Tibial nerve (tissue), 4 donors: ENCODE measurements at regions not wholly inside any gene's neighbourhood (a gene's known extent, or its start where the extent isn't known, plus 50 kb on each side); places are given as distances from the start of the nearest gene placed in this dataset.

Source experiments
- DNase-seq, 2 donors: peaks; one replicate each; pipeline ENCODE4 v3.0.0-alpha.2; 2019; ENCODE audit warnings: low spot score in 2 of 2
- H3K27ac ChIP-seq, 4 donors: fragments of 200-600 bp; sonication (generic) in 3 of 4; one replicate each; pipeline ENCODE4 v1.5.1; 2017 to 2019; ENCODE audit warnings: mild to moderate bottlenecking in 1 of 4
- H3K27me3 ChIP-seq, 2 donors: fragments of 200-600 bp; sonication (generic) in 1 of 2; one replicate each; pipeline versions ENCODE4 v1.5.1 to v1.6.0; 2017 to 2019
- H3K36me3 ChIP-seq, 3 donors: fragments of 200-600 bp; sonication (generic); one replicate each; pipeline ENCODE4 v1.5.1; 2018 to 2019
- H3K4me1 ChIP-seq, 4 donors: fragments of 200-600 bp; sonication (generic) in 3 of 4; one replicate each; pipeline ENCODE4 v1.5.1; 2017 to 2019
- H3K4me3 ChIP-seq, 4 donors: fragments of 200-600 bp; sonication (generic) in 3 of 4; one replicate each; pipeline ENCODE4 v1.5.1; 2017 to 2019; ENCODE audit warnings: mild to moderate bottlenecking in 1 of 4, moderate library complexity in 1 of 4
- H3K9me3 ChIP-seq, 4 donors: fragments of 200-600 bp; sonication (generic) in 3 of 4; one replicate each; pipeline ENCODE4 v1.5.1; 2017 to 2019
- CTCF ChIP-seq, 5 experiments: fragments of 200-600 bp in 3 of 5; fragments of 450-650 bp in 2 of 5; sonication (generic) in 3 of 5; IDR thresholded peaks; one replicate each; pipeline ENCODE4 v1.5.1; 2016 to 2019; ENCODE audit warnings: antibody characterized with exemption in 5 of 5, mild to moderate bottlenecking in 3 of 5, moderate library complexity in 2 of 5
- EP300 ChIP-seq, 2 donors: sonication (generic); formaldehyde crosslinking; IDR thresholded peaks; one replicate each; pipeline ENCODE4 v1.6.1; 2017; ENCODE audit warnings: antibody characterized with exemption in 2 of 2, mild to moderate bottlenecking in 1 of 2
- POLR2A ChIP-seq, 2 donors: fragments of 450-650 bp; IDR thresholded peaks; one replicate each; pipeline ENCODE4 v1.6.1; 2017; ENCODE audit warnings: antibody characterized with exemption in 2 of 2, mild to moderate bottlenecking in 2 of 2, moderate library complexity in 2 of 2
- WGBS, 2 donors: methylation state at CpG; one replicate each; pipeline ENCODE4 v1.1.5; 2018; 5-methylcytosine and 5-hydroxymethylcytosine counted together

- TF ChIP-seq CTCF (IDR thresholded peaks at IDR 0.05) = no peak
- TF ChIP-seq EP300 (IDR thresholded peaks at IDR 0.05) = no peak
- no peak for TF ChIP-seq POLR2A (IDR thresholded peaks at IDR 0.05)
- Histone ChIP-seq H3K36me3 (no peaks in the 10 kb centered on the region), H3K27me3 (no peaks in the 10 kb centered on the region), H3K9me3 (no peaks in the 10 kb centered on the region), H3K27ac (no peak overlapping the region), H3K4me3 (no peak overlapping the region), H3K4me1 (no peaks in the 10 kb centered on the region)
- 76 to 81% methylated on average over 2 of the region's 2 CpGs for WGBS, 2 donors
- DNase-seq = no peak
These were observed 307.1 kb downstream of the KBTBD8 start for GRCh38 chr3:67305160-67305559.

GRCh38 chr3:67305922-67306321 is 307.8 kb downstream of the KBTBD8 start:
- Histone ChIP-seq H3K4me1 (no peaks in the 10 kb centered on the region), H3K27me3 (no peaks in the 10 kb centered on the region), H3K4me3 (no peak overlapping the region), H3K9me3 (no peaks in the 10 kb centered on the region), H3K36me3 (no peaks in the 10 kb centered on the region), H3K27ac (no peak overlapping the region)
- no peak for DNase-seq
- TF ChIP-seq CTCF (IDR thresholded peaks at IDR 0.05) (no peak), EP300 (IDR thresholded peaks at IDR 0.05) (no peak), POLR2A (IDR thresholded peaks at IDR 0.05) (no peak)
- WGBS, 2 donors = 69 to 78% methylated on average over 2 of the region's 2 CpGs

DNA sequence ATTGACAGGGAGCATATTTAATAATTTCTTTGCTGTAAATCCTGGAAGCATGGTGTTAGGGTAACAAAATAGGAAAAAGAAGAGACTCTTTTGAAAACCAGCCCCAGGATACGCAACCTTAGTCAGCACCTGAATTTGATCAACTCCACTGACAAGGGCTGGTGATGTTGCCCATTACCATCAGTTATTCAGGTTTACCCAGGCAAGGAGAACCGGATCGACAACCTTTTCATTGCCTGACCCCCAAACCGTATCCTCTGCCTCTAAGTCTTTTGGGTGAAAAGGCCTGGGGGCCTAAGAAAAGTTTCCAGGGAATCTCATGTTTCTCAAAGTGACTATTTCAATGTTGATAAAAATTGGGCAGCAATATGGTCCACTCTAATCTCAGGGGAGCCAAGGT is 313.3 kb downstream of the KBTBD8 start:
- no peaks in the 10 kb centered on the region for H3K27me3 ChIP-seq
- no peak overlapping the region for H3K4me3 ChIP-seq
- no peak for TF ChIP-seq CTCF (IDR thresholded peaks at IDR 0.05)
- H3K9me3 ChIP-seq = no peaks in the 10 kb centered on the region
- H3K4me1 ChIP-seq = no peaks in the 10 kb centered on the region
- DNase-seq = no peak
- H3K36me3 ChIP-seq = no peaks in the 10 kb centered on the region
- 84 to 85% methylated on average over 4 of the region's 4 CpGs for WGBS, 2 donors
- H3K27ac ChIP-seq = no peak overlapping the region

- no peak overlapping the region for H3K4me3 ChIP-seq
- WGBS, 2 donors = 29 to 40% methylated on average over 3 of the region's 3 CpGs
These were observed 314.0 kb downstream of the KBTBD8 start for GRCh38 chr3:67312155-67312554.

DNA sequence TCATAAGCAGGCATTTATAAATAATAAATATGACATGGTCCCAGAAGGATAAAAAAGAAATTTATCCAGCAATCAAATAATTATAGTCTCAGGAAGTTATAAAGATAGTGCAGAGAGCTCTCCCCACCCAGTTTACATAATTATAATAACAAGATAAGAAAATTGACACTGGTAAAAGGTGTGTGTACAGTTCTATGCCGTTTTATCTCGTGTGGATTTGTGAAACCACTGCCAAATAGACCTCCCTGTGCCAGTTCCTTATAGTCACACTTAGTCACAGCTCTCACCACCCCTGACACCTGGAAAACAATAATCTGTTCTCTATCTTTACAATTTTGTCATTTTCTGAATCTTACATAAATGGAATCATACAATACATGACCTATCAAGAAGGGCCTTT is 320.1 kb downstream of the KBTBD8 start:
- TF ChIP-seq POLR2A (IDR thresholded peaks at IDR 0.05) = no peak
- TF ChIP-seq EP300 (IDR thresholded peaks at IDR 0.05) = no peak
- TF ChIP-seq CTCF (IDR thresholded peaks at IDR 0.05) = no peak
- Histone ChIP-seq H3K27ac (no peak overlapping the region), H3K4me1 (no peaks in the 10 kb centered on the region), H3K9me3 (peaks cover 0 to 8% (median 0%) of the 10 kb centered on the region in 4 donors), H3K4me3 (no peak overlapping the region), H3K36me3 (no peaks in the 10 kb centered on the region), H3K27me3 (no peaks in the 10 kb centered on the region)
- no peak for DNase-seq
- WGBS, 2 donors = 74 to 85% methylated on average over 2 of the region's 2 CpGs

More at GRCh38 chr3:67312155-67312554, 314.0 kb downstream of the KBTBD8 start:
- no peaks in the 10 kb centered on the region for H3K27me3 ChIP-seq
- no peak for TF ChIP-seq POLR2A (IDR thresholded peaks at IDR 0.05)
- TF ChIP-seq CTCF (IDR thresholded peaks at IDR 0.05) = no peak
- no peak for TF ChIP-seq EP300 (IDR thresholded peaks at IDR 0.05)
- H3K36me3 ChIP-seq = no peaks in the 10 kb centered on the region
- H3K4me1 ChIP-seq = no peaks in the 10 kb centered on the region
- no peaks in the 10 kb centered on the region for H3K9me3 ChIP-seq
- no peak overlapping the region for H3K27ac ChIP-seq
- DNase-seq = no peak
